Hematopoietic multipotent progenitor cell (in vitro differentiated cells): ENCODE measurements at regions not wholly inside any gene's neighbourhood (a gene's known extent, or its start where the extent isn't known, plus 50 kb on each side); places are given as distances from the start of the nearest gene placed in this dataset.

Source experiments
- DNase-seq, 3 donors: peaks; one replicate each; pipeline ENCODE4 v3.0.0-alpha.2; 2011 to 2015; ENCODE audit warnings: low read depth in 2 of 3, low spot score in 2 of 3

GRCh38 chr4:104940927-104941326 is 205.7 kb upstream of the TET2 start:
- DNase-seq, result no peak

- no peak for DNase-seq
Observed at GRCh38 chr4:104941661-104942062, 205.0 kb upstream of the TET2 start.

- DNase-seq, result peak in 2 of 3 donors; percentile 88 to 97
Observed at GRCh38 chr4:104942990-104943743, 203.5 kb upstream of the TET2 start.

GRCh38 chr4:104944596-104944995 is 202.1 kb upstream of the TET2 start:
- DNase-seq, result no peak

GRCh38 chr4:104964410-104965175 is 182.1 kb upstream of the TET2 start:
- no peak for DNase-seq

GRCh38 chr4:104966349-104967033 is 180.2 kb upstream of the TET2 start:
- DNase-seq, result peak in 2 of 3 donors; percentile 48 to 84

- DNase-seq, result no peak
Observed at GRCh38 chr4:104967034-104967401, 179.7 kb upstream of the TET2 start.

- peak in 2 of 3 donors; percentile 11 to 56 for DNase-seq
Observed at GRCh38 chr4:104969394-104970082, 177.1 kb upstream of the TET2 start.

- no peak for DNase-seq
Observed at GRCh38 chr4:104971462-104971861, 175.2 kb upstream of the TET2 start.

GRCh38 chr4:104973708-104974107 is 173.0 kb upstream of the TET2 start:
- DNase-seq, result peak in 1 of 3 donors; percentile 26

GRCh38 chr4:104975617-104976016 is 171.1 kb upstream of the TET2 start:
- no peak for DNase-seq

- DNase-seq, result peak in 2 of 3 donors; percentile 12 to 52
Observed at GRCh38 chr4:104976262-104976661, 170.4 kb upstream of the TET2 start.

GRCh38 chr4:104979083-104979760 is 167.5 kb upstream of the TET2 start:
- DNase-seq, result no peak

- DNase-seq, result peak in 1 of 3 donors; percentile 51
Observed at GRCh38 chr4:104983615-104984179, 163.0 kb upstream of the TET2 start.

GRCh38 chr4:104986306-104986705 is 160.4 kb upstream of the TET2 start:
- no peak for DNase-seq

GRCh38 chr4:104989371-104989770 is 157.3 kb upstream of the TET2 start:
- DNase-seq, result no peak

GRCh38 chr4:105002278-105002677 is 144.4 kb upstream of the TET2 start:
- DNase-seq, result no peak

GRCh38 chr4:105014234-105014633 is 132.4 kb upstream of the TET2 start:
- no peak for DNase-seq

- peak in 1 of 3 donors; percentile 12 for DNase-seq
Observed at GRCh38 chr4:105014635-105015034, 132.0 kb upstream of the TET2 start.

- DNase-seq, result no peak
Observed at GRCh38 chr4:105015750-105016149, 130.9 kb upstream of the TET2 start.
